HEK293T (cell line): ENCODE measurements at regions not wholly inside any gene's neighbourhood (a gene's known extent, or its start where the extent isn't known, plus 50 kb on each side); places are given as distances from the start of the nearest gene placed in this dataset.

Source experiments
- FOXK2 ChIP-seq: fragments of 450-650 bp; IDR thresholded peaks from 2 replicates; pipeline ENCODE4 v1.6.1; 2016; ENCODE audit warnings: mild to moderate bottlenecking
- HDGF ChIP-seq: fragments of 450-650 bp; IDR thresholded peaks from 2 replicates; pipeline ENCODE4 v1.6.1; 2017; ENCODE audit warnings: antibody characterized with exemption, borderline replicate concordance
- SUZ12 ChIP-seq: fragments of 450-650 bp; IDR thresholded peaks from 2 replicates; pipeline ENCODE4 v1.6.1; 2016; ENCODE audit warnings: mild to moderate bottlenecking
- TF ChIP-seq, protein P1 (sequence below): fragments of 450-650 bp; IDR thresholded peaks from 2 replicates; pipeline ENCODE4 v1.6.1; 2016

DNA sequence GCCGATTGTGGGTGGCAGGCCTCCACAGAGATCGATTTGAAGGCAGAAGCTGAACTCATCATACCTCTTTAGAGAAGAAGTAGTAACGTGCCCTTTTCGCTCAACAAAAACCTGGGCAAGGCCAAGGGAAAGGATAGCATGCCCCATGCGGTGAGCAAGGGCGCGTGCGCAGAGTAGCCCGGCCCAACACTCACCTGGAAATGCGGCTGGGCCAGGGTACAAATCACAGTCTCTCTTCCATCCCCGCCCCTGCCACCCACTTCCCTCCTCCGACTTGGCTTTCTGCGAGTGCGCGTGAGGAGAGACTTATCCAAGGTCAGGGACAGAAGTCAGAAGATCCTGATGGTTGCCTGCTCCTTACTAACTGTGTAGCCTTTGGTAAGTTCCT, 160.7 kb upstream of the C1orf21 start:
- TF ChIP-seq SUZ12 (no peak), FOXK2 (no peak), HDGF (no peak)
- TF ChIP-seq, protein P1, sequence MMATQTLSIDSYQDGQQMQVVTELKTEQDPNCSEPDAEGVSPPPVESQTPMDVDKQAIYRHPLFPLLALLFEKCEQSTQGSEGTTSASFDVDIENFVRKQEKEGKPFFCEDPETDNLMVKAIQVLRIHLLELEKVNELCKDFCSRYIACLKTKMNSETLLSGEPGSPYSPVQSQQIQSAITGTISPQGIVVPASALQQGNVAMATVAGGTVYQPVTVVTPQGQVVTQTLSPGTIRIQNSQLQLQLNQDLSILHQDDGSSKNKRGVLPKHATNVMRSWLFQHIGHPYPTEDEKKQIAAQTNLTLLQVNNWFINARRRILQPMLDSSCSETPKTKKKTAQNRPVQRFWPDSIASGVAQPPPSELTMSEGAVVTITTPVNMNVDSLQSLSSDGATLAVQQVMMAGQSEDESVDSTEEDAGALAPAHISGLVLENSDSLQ = no peak
